ENCODE measurements at regions not wholly inside any gene's neighbourhood (a gene's known extent, or its start where the extent isn't known, plus 50 kb on each side); places are given as distances from the start of the nearest gene placed in this dataset.

GRCh38 chrX:75210602-75211001 is 54.5 kb upstream of the ABCB7 start (continued):
- no peak for TF ChIP-seq SUPT5H (IDR thresholded peaks at IDR 0.05)
- no peak for TF ChIP-seq C11orf30 (IDR thresholded peaks at IDR 0.05; ENCODE audit: low read depth)
- TF ChIP-seq, protein P1, sequence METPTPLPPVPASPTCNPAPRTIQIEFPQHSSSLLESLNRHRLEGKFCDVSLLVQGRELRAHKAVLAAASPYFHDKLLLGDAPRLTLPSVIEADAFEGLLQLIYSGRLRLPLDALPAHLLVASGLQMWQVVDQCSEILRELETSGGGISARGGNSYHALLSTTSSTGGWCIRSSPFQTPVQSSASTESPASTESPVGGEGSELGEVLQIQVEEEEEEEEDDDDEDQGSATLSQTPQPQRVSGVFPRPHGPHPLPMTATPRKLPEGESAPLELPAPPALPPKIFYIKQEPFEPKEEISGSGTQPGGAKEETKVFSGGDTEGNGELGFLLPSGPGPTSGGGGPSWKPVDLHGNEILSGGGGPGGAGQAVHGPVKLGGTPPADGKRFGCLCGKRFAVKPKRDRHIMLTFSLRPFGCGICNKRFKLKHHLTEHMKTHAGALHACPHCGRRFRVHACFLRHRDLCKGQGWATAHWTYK (CRISPR knock-in tag; IDR thresholded peaks at IDR 0.05), result no peak
- TF ChIP-seq, protein P2, sequence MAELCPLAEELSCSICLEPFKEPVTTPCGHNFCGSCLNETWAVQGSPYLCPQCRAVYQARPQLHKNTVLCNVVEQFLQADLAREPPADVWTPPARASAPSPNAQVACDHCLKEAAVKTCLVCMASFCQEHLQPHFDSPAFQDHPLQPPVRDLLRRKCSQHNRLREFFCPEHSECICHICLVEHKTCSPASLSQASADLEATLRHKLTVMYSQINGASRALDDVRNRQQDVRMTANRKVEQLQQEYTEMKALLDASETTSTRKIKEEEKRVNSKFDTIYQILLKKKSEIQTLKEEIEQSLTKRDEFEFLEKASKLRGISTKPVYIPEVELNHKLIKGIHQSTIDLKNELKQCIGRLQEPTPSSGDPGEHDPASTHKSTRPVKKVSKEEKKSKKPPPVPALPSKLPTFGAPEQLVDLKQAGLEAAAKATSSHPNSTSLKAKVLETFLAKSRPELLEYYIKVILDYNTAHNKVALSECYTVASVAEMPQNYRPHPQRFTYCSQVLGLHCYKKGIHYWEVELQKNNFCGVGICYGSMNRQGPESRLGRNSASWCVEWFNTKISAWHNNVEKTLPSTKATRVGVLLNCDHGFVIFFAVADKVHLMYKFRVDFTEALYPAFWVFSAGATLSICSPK (IDR thresholded peaks at IDR 0.05; ENCODE audit: borderline replicate concordance), result no peak
- TF ChIP-seq, protein P3, sequence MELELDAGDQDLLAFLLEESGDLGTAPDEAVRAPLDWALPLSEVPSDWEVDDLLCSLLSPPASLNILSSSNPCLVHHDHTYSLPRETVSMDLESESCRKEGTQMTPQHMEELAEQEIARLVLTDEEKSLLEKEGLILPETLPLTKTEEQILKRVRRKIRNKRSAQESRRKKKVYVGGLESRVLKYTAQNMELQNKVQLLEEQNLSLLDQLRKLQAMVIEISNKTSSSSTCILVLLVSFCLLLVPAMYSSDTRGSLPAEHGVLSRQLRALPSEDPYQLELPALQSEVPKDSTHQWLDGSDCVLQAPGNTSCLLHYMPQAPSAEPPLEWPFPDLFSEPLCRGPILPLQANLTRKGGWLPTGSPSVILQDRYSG (tag; conservative IDR thresholded peaks at IDR 0.05; ENCODE audit: low read depth), result no peak
- TF ChIP-seq, protein P4, sequence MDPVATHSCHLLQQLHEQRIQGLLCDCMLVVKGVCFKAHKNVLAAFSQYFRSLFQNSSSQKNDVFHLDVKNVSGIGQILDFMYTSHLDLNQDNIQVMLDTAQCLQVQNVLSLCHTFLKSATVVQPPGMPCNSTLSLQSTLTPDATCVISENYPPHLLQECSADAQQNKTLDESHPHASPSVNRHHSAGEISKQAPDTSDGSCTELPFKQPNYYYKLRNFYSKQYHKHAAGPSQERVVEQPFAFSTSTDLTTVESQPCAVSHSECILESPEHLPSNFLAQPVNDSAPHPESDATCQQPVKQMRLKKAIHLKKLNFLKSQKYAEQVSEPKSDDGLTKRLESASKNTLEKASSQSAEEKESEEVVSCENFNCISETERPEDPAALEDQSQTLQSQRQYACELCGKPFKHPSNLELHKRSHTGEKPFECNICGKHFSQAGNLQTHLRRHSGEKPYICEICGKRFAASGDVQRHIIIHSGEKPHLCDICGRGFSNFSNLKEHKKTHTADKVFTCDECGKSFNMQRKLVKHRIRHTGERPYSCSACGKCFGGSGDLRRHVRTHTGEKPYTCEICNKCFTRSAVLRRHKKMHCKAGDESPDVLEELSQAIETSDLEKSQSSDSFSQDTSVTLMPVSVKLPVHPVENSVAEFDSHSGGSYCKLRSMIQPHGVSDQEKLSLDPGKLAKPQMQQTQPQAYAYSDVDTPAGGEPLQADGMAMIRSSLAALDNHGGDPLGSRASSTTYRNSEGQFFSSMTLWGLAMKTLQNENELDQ (CRISPR knock-in tag; IDR thresholded peaks at IDR 0.05; ENCODE audit: borderline replicate concordance), result no peak
- no peak for TF ChIP-seq FOXO4 (CRISPR knock-in tag; IDR thresholded peaks at IDR 0.05)
- TF ChIP-seq MAX (CRISPR knock-in tag; IDR thresholded peaks at IDR 0.05), result no peak
- no peak for TF ChIP-seq KAT7 (CRISPR knock-in tag; IDR thresholded peaks at IDR 0.05; ENCODE audit: borderline replicate concordance)
- TF ChIP-seq, protein P5, sequence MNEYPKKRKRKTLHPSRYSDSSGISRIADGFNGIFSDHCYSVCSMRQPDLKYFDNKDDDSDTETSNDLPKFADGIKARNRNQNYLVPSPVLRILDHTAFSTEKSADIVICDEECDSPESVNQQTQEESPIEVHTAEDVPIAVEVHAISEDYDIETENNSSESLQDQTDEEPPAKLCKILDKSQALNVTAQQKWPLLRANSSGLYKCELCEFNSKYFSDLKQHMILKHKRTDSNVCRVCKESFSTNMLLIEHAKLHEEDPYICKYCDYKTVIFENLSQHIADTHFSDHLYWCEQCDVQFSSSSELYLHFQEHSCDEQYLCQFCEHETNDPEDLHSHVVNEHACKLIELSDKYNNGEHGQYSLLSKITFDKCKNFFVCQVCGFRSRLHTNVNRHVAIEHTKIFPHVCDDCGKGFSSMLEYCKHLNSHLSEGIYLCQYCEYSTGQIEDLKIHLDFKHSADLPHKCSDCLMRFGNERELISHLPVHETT (CRISPR knock-in tag; conservative IDR thresholded peaks at IDR 0.05 in 1 of 2, IDR thresholded peaks at IDR 0.05 in 1 of 2), result no peak
- no peak for TF ChIP-seq BRF1 (IDR thresholded peaks at IDR 0.05; ENCODE audit: borderline replicate concordance, extremely low read depth, insufficient read length)
- TF ChIP-seq, protein P6, sequence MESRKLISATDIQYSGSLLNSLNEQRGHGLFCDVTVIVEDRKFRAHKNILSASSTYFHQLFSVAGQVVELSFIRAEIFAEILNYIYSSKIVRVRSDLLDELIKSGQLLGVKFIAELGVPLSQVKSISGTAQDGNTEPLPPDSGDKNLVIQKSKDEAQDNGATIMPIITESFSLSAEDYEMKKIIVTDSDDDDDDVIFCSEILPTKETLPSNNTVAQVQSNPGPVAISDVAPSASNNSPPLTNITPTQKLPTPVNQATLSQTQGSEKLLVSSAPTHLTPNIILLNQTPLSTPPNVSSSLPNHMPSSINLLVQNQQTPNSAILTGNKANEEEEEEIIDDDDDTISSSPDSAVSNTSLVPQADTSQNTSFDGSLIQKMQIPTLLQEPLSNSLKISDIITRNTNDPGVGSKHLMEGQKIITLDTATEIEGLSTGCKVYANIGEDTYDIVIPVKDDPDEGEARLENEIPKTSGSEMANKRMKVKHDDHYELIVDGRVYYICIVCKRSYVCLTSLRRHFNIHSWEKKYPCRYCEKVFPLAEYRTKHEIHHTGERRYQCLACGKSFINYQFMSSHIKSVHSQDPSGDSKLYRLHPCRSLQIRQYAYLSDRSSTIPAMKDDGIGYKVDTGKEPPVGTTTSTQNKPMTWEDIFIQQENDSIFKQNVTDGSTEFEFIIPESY (CRISPR knock-in tag; IDR thresholded peaks at IDR 0.05), result no peak
- TF ChIP-seq RBM25 (IDR thresholded peaks at IDR 0.05; ENCODE audit: low read depth, low read length, severe bottlenecking), result no peak
- no peak for TF ChIP-seq RAD21 (CRISPR knock-in tag; conservative IDR thresholded peaks at IDR 0.05 in 1 of 2, IDR thresholded peaks at IDR 0.05 in 1 of 2)
- no peak for TF ChIP-seq ARID2 (IDR thresholded peaks at IDR 0.05)
